ENCODE measurements at regions not wholly inside any gene's neighbourhood (a gene's known extent, or its start where the extent isn't known, plus 50 kb on each side); places are given as distances from the start of the nearest gene placed in this dataset.
"Not testable (repeated sequence)": the region's sequence is repeated elsewhere in the genome, so short reads cannot be mapped to it uniquely, and the experiment has no call there.

DNA sequence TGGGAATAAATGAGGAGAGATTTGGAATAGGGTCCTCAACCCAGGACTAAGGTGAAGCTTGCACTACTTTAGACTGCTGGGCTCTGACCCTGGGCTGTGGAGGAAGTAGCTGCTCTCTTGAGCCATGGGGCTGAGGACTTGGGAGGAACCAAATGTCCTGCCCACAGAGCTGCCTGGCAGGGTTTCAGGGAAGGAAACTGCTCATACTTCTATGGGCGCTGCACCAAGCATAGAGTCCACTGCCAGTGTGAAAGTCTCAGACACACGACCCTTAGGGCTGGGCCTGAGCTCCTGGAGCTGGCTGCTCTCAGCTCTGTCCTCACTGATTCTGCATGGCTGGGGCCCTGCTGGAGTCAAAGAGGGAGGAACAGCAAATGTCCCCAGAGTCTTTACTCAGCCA, 461.7 kb downstream of the RPIA start:
- H3K79me2 ChIP-seq (ENCODE audit: insufficient read depth, low read length); BruUV-seq (replicated peaks); H3K9me3 ChIP-seq (ENCODE audit: control insufficient read depth in 1 of 2, insufficient read depth in 1 of 2, low read depth in 1 of 2, low read length in 2 of 2); POLR2A ChIA-PET; H3K9ac ChIP-seq (ENCODE audit: low read length); H3K27ac ChIP-seq (ENCODE audit: low read depth, low read length); H3K27me3 ChIP-seq (ENCODE audit: insufficient read depth, low read length); H3K4me2 ChIP-seq (ENCODE audit: low read length); RAD21 ChIA-PET (ENCODE audit: low non-redundant PET in 1 of 2, low total read pairs in 2 of 2, uncharacterized antibody in 2 of 2, unreplicated experiment in 2 of 2); H3K36me3 ChIP-seq (ENCODE audit: control insufficient read depth in 1 of 2, insufficient read depth in 2 of 2, low read length in 2 of 2); H3K4me1 ChIP-seq (ENCODE audit: control insufficient read depth in 1 of 2, insufficient read depth in 2 of 2, low read length in 2 of 2); intact Hi-C loops (cut with micrococcal nuclease); H3K9me2 ChIP-seq (ENCODE audit: insufficient read depth); H2AFZ ChIP-seq (ENCODE audit: low read depth, low read length, poor library complexity, severe bottlenecking); ATAC-seq; DNase-seq (ENCODE audit: low read depth, low spot score); H3K4me3 ChIP-seq (replicated peaks in 1 of 2; ENCODE audit: low read depth in 1 of 2, low read length in 2 of 2); H4K20me1 ChIP-seq (ENCODE audit: insufficient read depth): not testable (repeated sequence)
- CTCF ChIA-PET: interaction anchor here (1.0 kb wide), 1 partner anchor 273 kb away, joined by 5 read pairs; no protein-coding TSS in a partner anchor

DNA sequence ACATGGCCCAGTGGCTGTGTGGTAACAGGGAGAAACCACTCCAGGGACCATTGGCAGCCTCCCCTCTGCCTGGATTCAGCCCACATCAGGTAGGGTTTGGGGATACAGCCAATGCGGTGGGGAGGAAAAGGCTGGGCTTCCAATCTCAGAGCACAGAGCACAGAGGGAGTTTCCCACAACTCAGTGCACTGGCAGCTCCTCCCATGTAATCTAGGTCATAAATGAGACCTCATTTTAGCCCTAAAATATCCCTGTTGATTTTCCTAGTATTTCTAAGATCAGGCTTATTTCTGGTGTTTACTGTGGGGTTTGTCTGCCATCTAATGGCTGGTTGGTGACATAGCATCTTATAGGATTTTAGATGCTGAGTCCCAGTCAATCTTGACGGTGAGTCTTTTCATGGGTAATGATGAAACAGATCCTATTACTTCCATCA, 462.8 kb downstream of the RPIA start:
- POLR2A ChIA-PET; intact Hi-C loops (cut with micrococcal nuclease); H3K9me3 ChIP-seq (ENCODE audit: control insufficient read depth in 1 of 2, insufficient read depth in 1 of 2, low read depth in 1 of 2, low read length in 2 of 2); H3K27me3 ChIP-seq (ENCODE audit: insufficient read depth, low read length); H4K20me1 ChIP-seq (ENCODE audit: insufficient read depth); H3K79me2 ChIP-seq (ENCODE audit: insufficient read depth, low read length); CTCF ChIA-PET; H3K9ac ChIP-seq (ENCODE audit: low read length); BruUV-seq (replicated peaks); H2AFZ ChIP-seq (ENCODE audit: low read depth, low read length, poor library complexity, severe bottlenecking); H3K4me1 ChIP-seq (ENCODE audit: control insufficient read depth in 1 of 2, insufficient read depth in 2 of 2, low read length in 2 of 2); RAD21 ChIA-PET (ENCODE audit: low non-redundant PET in 1 of 2, low total read pairs in 2 of 2, uncharacterized antibody in 2 of 2, unreplicated experiment in 2 of 2); H3K4me3 ChIP-seq (replicated peaks in 1 of 2; ENCODE audit: low read depth in 1 of 2, low read length in 2 of 2); H3K9me2 ChIP-seq (ENCODE audit: insufficient read depth); H3K27ac ChIP-seq (ENCODE audit: low read depth, low read length); H3K36me3 ChIP-seq (ENCODE audit: control insufficient read depth in 1 of 2, insufficient read depth in 2 of 2, low read length in 2 of 2); DNase-seq (ENCODE audit: low read depth, low spot score); H3K4me2 ChIP-seq (ENCODE audit: low read length): not testable (repeated sequence)
- ATAC-seq: peak; percentile 75
- TF ChIP-seq, protein P1, sequence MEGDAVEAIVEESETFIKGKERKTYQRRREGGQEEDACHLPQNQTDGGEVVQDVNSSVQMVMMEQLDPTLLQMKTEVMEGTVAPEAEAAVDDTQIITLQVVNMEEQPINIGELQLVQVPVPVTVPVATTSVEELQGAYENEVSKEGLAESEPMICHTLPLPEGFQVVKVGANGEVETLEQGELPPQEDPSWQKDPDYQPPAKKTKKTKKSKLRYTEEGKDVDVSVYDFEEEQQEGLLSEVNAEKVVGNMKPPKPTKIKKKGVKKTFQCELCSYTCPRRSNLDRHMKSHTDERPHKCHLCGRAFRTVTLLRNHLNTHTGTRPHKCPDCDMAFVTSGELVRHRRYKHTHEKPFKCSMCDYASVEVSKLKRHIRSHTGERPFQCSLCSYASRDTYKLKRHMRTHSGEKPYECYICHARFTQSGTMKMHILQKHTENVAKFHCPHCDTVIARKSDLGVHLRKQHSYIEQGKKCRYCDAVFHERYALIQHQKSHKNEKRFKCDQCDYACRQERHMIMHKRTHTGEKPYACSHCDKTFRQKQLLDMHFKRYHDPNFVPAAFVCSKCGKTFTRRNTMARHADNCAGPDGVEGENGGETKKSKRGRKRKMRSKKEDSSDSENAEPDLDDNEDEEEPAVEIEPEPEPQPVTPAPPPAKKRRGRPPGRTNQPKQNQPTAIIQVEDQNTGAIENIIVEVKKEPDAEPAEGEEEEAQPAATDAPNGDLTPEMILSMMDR (IDR thresholded peaks at IDR 0.05 in 2 of 3, conservative IDR thresholded peaks at IDR 0.05 in 1 of 3; ENCODE audit: borderline replicate concordance in 1 of 3, insufficient read depth in 1 of 3, low read depth in 2 of 3, low read length in 2 of 3): 0 out of 6 replicates have a peak, but pooled peaks of 1 of the 3 experiments have one; percentile 11

Measured in HCT116 (cell line).